MM.1S (cell line): ENCODE measurements at regions not wholly inside any gene's neighbourhood (a gene's known extent, or its start where the extent isn't known, plus 50 kb on each side); places are given as distances from the start of the nearest gene placed in this dataset.
"Not testable (repeated sequence)": the region's sequence is repeated elsewhere in the genome, so short reads cannot be mapped to it uniquely, and the experiment has no call there.

Source experiments
- DNase-seq: peaks from one replicate; pipeline ENCODE4 v3.0.0-alpha.2; 2015
- H2AFZ ChIP-seq: fragments of 300-600 bp; sonication (generic); 2 replicates; pipeline ENCODE4 v1.6.0; 2016; ENCODE audit warnings: antibody characterized with exemption, low read length
- H3F3A ChIP-seq: fragments of 300-600 bp; sonication (generic); 2 replicates; pipeline ENCODE4 v1.6.1; 2016; ENCODE audit warnings: mild to moderate bottlenecking, antibody characterized with exemption, low read length, moderate library complexity, mixed read lengths; ENCODE audit not compliant: insufficient read depth
- H3K27ac ChIP-seq: fragments of 300-600 bp; sonication (generic); 2 replicates; pipeline ENCODE4 v1.5.1; 2016; ENCODE audit warnings: mild to moderate bottlenecking, low read length
- H3K27me3 ChIP-seq: fragments of 300-600 bp; sonication (generic); replicated peaks from 2 replicates; pipeline ENCODE4 v1.6.0; 2016; ENCODE audit warnings: low read length; ENCODE audit not compliant: insufficient read depth
- H3K36me3 ChIP-seq: fragments of 300-600 bp; sonication (generic); replicated peaks from 2 replicates; pipeline ENCODE4 v1.6.1; 2016; ENCODE audit warnings: mild to moderate bottlenecking, low read length, mixed read lengths; ENCODE audit not compliant: insufficient read depth
- H3K4me1 ChIP-seq: fragments of 300-600 bp; sonication (generic); 2 replicates; pipeline ENCODE4 v1.6.1; 2016; ENCODE audit warnings: low read length, mixed read lengths
- H3K4me2 ChIP-seq: fragments of 300-600 bp; sonication (generic); 2 replicates; pipeline ENCODE4 v1.6.0; 2016; ENCODE audit warnings: low read depth, low read length
- H3K4me3 ChIP-seq: fragments of 300-600 bp; sonication (generic); 2 replicates; pipeline ENCODE4 v1.5.1; 2016; ENCODE audit warnings: low read length, mixed read lengths
- H3K79me2 ChIP-seq: fragments of 300-600 bp; sonication (generic); 2 replicates; pipeline ENCODE4 v1.6.1; 2016; ENCODE audit warnings: mixed run types, low read length, mixed read lengths
- H3K9ac ChIP-seq: fragments of 300-600 bp; sonication (generic); 2 replicates; pipeline ENCODE4 v1.6.1; 2016; ENCODE audit warnings: low read length, mixed read lengths
- H3K9me2 ChIP-seq: fragments of 300-600 bp; sonication (generic); replicated peaks from 2 replicates; pipeline ENCODE4 v1.6.1; 2016; ENCODE audit warnings: mild to moderate bottlenecking, low read length, mixed read lengths; ENCODE audit not compliant: insufficient read depth
- H3K9me3 ChIP-seq: fragments of 300-600 bp; sonication (generic); replicated peaks from 2 replicates; pipeline ENCODE4 v1.6.1; 2016; ENCODE audit warnings: mild to moderate bottlenecking, low read length, mixed read lengths; ENCODE audit not compliant: insufficient read depth
- H4K20me1 ChIP-seq: fragments of 300-600 bp; sonication (generic); 2 replicates; pipeline ENCODE4 v1.6.1; 2016; ENCODE audit warnings: mild to moderate bottlenecking, low read length, moderate library complexity, mixed read lengths; ENCODE audit not compliant: insufficient read depth
- CTCF ChIP-seq: fragments of 300-600 bp; sonication (generic); IDR thresholded peaks from 2 replicates; pipeline ENCODE4 v1.5.1; 2016; ENCODE audit warnings: antibody characterized with exemption, low read length, mixed read lengths
- EZH2 ChIP-seq: fragments of 300-600 bp; sonication (generic); optimal IDR thresholded peaks from 2 replicates; pipeline ENCODE3; 2017; ENCODE audit warnings: low read depth, mild to moderate bottlenecking, antibody characterized with exemption, low read length, mixed read lengths
- EZH2phosphoT487 ChIP-seq: fragments of 300-600 bp; sonication (generic); IDR thresholded peaks from 2 replicates; pipeline ENCODE4 v1.6.1; 2018; ENCODE audit warnings: antibody characterized with exemption, low read length

- no peak overlapping the region for H3K9ac ChIP-seq
- no peaks in the 10 kb centered on the region for H3K27me3 ChIP-seq
- H2AFZ ChIP-seq = no peak overlapping the region
- H3K4me1 ChIP-seq = no peaks in the 10 kb centered on the region
- H3K9me3 ChIP-seq = no peaks in the 10 kb centered on the region
- H3K4me2 ChIP-seq = no peak overlapping the region
- no peaks in the 10 kb centered on the region for H4K20me1 ChIP-seq
- TF ChIP-seq EZH2 (no peak), EZH2phosphoT487 (no peak), CTCF (no peak)
- no peaks in the 10 kb centered on the region for H3K9me2 ChIP-seq
- H3K27ac ChIP-seq = no peak overlapping the region
- H3K36me3 ChIP-seq = no peaks in the 10 kb centered on the region
- no peak for DNase-seq
- H3K79me2 ChIP-seq = no peaks in the 10 kb centered on the region
- no peaks in the 10 kb centered on the region for H3F3A ChIP-seq
- no peak overlapping the region for H3K4me3 ChIP-seq
Measured at GRCh38 chr20:48486065-48486464, 341.7 kb downstream of the PREX1 start.

- not testable (repeated sequence) for H3K9me2 ChIP-seq, H3K4me2 ChIP-seq, H3K4me3 ChIP-seq, H3K79me2 ChIP-seq, H3K27me3 ChIP-seq, H2AFZ ChIP-seq, H3K9ac ChIP-seq, H3K27ac ChIP-seq, H3K4me1 ChIP-seq, H3K9me3 ChIP-seq, H4K20me1 ChIP-seq, H3F3A ChIP-seq, DNase-seq, H3K36me3 ChIP-seq
Measured at GRCh38 chr20:48485153-48485552, 342.6 kb downstream of the PREX1 start.

- Histone ChIP-seq H3F3A (no peaks in the 10 kb centered on the region), H2AFZ (no peak overlapping the region), H3K36me3 (no peaks in the 10 kb centered on the region), H3K9me3 (no peaks in the 10 kb centered on the region), H3K9ac (no peak overlapping the region), H3K27me3 (no peaks in the 10 kb centered on the region), H3K4me3 (no peak overlapping the region), H3K4me2 (no peak overlapping the region), H3K27ac (no peak overlapping the region), H3K4me1 (no peaks in the 10 kb centered on the region), H3K79me2 (no peaks in the 10 kb centered on the region), H3K9me2 (no peaks in the 10 kb centered on the region), H4K20me1 (no peaks in the 10 kb centered on the region)
- DNase-seq = no peak
- TF ChIP-seq EZH2 (no peak), EZH2phosphoT487 (no peak), CTCF (no peak)
Measured at GRCh38 chr20:48483334-48484066, 344.3 kb downstream of the PREX1 start.

- Histone ChIP-seq H3K4me2 (no peak overlapping the region), H3F3A (no peaks in the 10 kb centered on the region), H3K79me2 (no peaks in the 10 kb centered on the region), H3K27ac (no peak overlapping the region), H3K9me3 (no peaks in the 10 kb centered on the region), H4K20me1 (no peaks in the 10 kb centered on the region), H2AFZ (no peak overlapping the region), H3K9ac (no peak overlapping the region), H3K36me3 (no peaks in the 10 kb centered on the region), H3K27me3 (no peaks in the 10 kb centered on the region), H3K9me2 (no peaks in the 10 kb centered on the region), H3K4me3 (no peak overlapping the region), H3K4me1 (no peaks in the 10 kb centered on the region)
- TF ChIP-seq CTCF = no peak
- TF ChIP-seq EZH2 = no peak
- TF ChIP-seq EZH2phosphoT487 = no peak
- no peak for DNase-seq
Measured at GRCh38 chr20:48482790-48483189, 345.0 kb downstream of the PREX1 start.
